Loucy (cell line): ENCODE measurements at regions not wholly inside any gene's neighbourhood (a gene's known extent, or its start where the extent isn't known, plus 50 kb on each side); places are given as distances from the start of the nearest gene placed in this dataset.

Experiments used
- H2AFZ ChIP-seq: fragments of 200-600 bp; sonication (generic); 2 replicates; pipeline ENCODE4 v1.6.0; 2016; ENCODE audit warnings: antibody characterized with exemption, mild to moderate bottlenecking, low read length, moderate library complexity
- H3F3A ChIP-seq: fragments of 200-600 bp; 2 replicates; pipeline ENCODE4 v1.6.0; 2016; ENCODE audit warnings: antibody characterized with exemption, low read depth, mild to moderate bottlenecking
- H3K27me3 ChIP-seq: fragments of 200-600 bp; sonication (generic); 2 replicates; pipeline ENCODE4 v1.6.1; 2014; ENCODE audit warnings: low read length, mild to moderate bottlenecking; ENCODE audit not compliant: insufficient read depth, poor library complexity, severe bottlenecking
- H3K36me3 ChIP-seq: fragments of 200-600 bp; sonication (generic); 2 replicates; pipeline ENCODE4 v1.6.1; 2016; ENCODE audit warnings: low read length; ENCODE audit not compliant: insufficient read depth
- H3K4me1 ChIP-seq: fragments of 200-600 bp; sonication (generic); 2 replicates; pipeline ENCODE4 v1.5.1; 2014; ENCODE audit warnings: low read length, mild to moderate bottlenecking; ENCODE audit not compliant: insufficient read depth, poor library complexity, severe bottlenecking
- H3K4me2 ChIP-seq: fragments of 200-600 bp; sonication (generic); 2 replicates; pipeline ENCODE4 v1.6.0; 2014; ENCODE audit warnings: antibody characterized with exemption, low read length, low read depth, mild to moderate bottlenecking; ENCODE audit not compliant: poor library complexity, severe bottlenecking
- H3K4me3 ChIP-seq: fragments of 200-600 bp; sonication (generic); 2 replicates; pipeline ENCODE4 v1.5.1; 2014; ENCODE audit warnings: low read length, mild to moderate bottlenecking, mixed read lengths; ENCODE audit not compliant: poor library complexity, severe bottlenecking
- H3K79me2 ChIP-seq: fragments of 200-600 bp; sonication (generic); 2 replicates; pipeline ENCODE4 v1.6.1; 2014; ENCODE audit warnings: low read length; ENCODE audit not compliant: insufficient read depth
- H3K9ac ChIP-seq: fragments of 200-600 bp; sonication (generic); 2 replicates; pipeline ENCODE4 v1.6.0; 2014; ENCODE audit warnings: mild to moderate bottlenecking, low read depth, low read length, moderate library complexity; ENCODE audit not compliant: poor library complexity, severe bottlenecking
- H3K9me2 ChIP-seq: fragments of 200-600 bp; sonication (generic); replicated peaks from 2 replicates; pipeline ENCODE4 v1.6.1; 2016; ENCODE audit warnings: low read depth, low read length, mixed read lengths
- H3K9me3 ChIP-seq: fragments of 200-600 bp; sonication (generic); 2 replicates; pipeline ENCODE4 v1.6.1; 2014; ENCODE audit warnings: mild to moderate bottlenecking, antibody characterized with exemption, low read length, low read depth; ENCODE audit not compliant: insufficient read depth
- H4K20me1 ChIP-seq: fragments of 200-600 bp; sonication (generic); 2 replicates; pipeline ENCODE4 v1.6.0; 2014; ENCODE audit warnings: antibody characterized with exemption, low read length, mild to moderate bottlenecking; ENCODE audit not compliant: insufficient read depth, poor library complexity, severe bottlenecking
- CTCF ChIP-seq: fragments of 200-600 bp; sonication (generic); conservative IDR thresholded peaks from 2 replicates; pipeline ENCODE4 v1.5.1; 2014; ENCODE audit warnings: mild to moderate bottlenecking, antibody characterized with exemption, low read length
- EZH2phosphoT487 ChIP-seq: fragments of 200-600 bp; IDR thresholded peaks from 2 replicates; pipeline ENCODE4 v1.6.1; 2018; ENCODE audit warnings: antibody characterized with exemption, mild to moderate bottlenecking, moderate library complexity, borderline replicate concordance

DNA sequence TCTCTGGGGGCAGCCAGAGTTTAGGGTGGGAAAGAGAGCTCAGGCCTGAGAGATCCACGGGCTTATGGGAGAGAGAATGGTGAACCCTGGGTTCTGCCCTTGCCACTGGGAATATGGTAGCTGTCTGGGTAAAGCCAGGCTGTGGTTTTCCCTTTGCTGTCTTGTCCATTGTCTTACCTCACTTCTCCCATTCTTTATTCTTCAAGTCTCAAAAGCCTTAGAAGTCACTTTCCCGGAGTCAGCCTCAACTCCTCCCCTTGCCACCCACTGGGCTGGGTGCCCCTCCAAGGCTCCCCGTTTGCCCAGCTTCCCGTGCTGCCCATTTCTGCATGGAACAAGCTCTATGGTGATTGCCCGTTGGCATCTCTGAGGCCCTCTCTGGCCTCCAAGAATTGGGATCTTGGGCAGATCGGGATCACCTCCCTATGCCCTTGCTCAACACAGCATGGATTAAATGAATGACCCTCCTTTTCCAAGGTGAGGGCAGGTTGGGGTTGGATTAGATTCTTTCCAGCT lies 228.2 kb downstream of the HAUS1 start:
- Histone ChIP-seq H3K27me3 (no peaks in the 10 kb centered on the region), H3K36me3 (no peaks in the 10 kb centered on the region), H2AFZ (no peak overlapping the region), H3K79me2 (no peaks in the 10 kb centered on the region), H3K9me3 (no peaks in the 10 kb centered on the region), H3K9me2 (no peaks in the 10 kb centered on the region), H3K4me2 (no peak overlapping the region), H3K9ac (no peak overlapping the region), H3K4me1 (peaks cover 17% of the 10 kb centered on the region), H3F3A (no peaks in the 10 kb centered on the region), H3K4me3 (no peak overlapping the region), H4K20me1 (no peaks in the 10 kb centered on the region)
- TF ChIP-seq CTCF (no peak), EZH2phosphoT487 (no peak)

DNA sequence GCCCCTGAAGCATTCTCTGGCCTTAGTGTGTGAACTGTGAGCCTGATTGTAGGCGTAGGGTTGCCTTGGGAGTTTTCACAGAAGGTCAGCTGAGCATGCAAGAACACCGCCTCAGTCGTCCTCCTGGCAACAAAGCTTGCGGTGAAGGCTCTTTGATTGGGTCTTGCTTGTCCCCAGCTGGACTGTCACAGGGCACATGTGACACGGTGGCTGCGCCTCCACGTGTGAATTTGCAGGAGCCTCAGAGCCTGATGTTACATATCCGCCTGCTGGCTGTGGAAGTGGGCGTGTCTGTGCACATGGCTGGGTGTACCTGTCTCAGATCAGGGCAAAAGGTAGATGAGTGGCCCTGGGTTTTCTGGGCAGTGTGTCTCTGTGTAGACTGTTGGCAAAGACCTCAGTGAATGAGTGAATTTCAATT lies 228.7 kb downstream of the HAUS1 start:
- Histone ChIP-seq H3K9ac (no peak overlapping the region), H3K4me1 (peaks cover 22% of the 10 kb centered on the region), H3F3A (no peaks in the 10 kb centered on the region), H3K27me3 (no peaks in the 10 kb centered on the region), H4K20me1 (no peaks in the 10 kb centered on the region), H3K9me3 (no peaks in the 10 kb centered on the region), H3K36me3 (no peaks in the 10 kb centered on the region), H3K9me2 (no peaks in the 10 kb centered on the region), H2AFZ (no peak overlapping the region), H3K79me2 (no peaks in the 10 kb centered on the region), H3K4me3 (no peak overlapping the region), H3K4me2 (no peak overlapping the region)
- TF ChIP-seq CTCF = no peak
- no peak for TF ChIP-seq EZH2phosphoT487

GRCh38 chr18:46333431-46334135 lies 229.4 kb downstream of the HAUS1 start:
- no peaks in the 10 kb centered on the region for H3K79me2 ChIP-seq
- H3K4me3 ChIP-seq = no peak overlapping the region
- H4K20me1 ChIP-seq = no peaks in the 10 kb centered on the region
- no peak overlapping the region for H3K4me2 ChIP-seq
- no peaks in the 10 kb centered on the region for H3K27me3 ChIP-seq
- no peak overlapping the region for H3K9ac ChIP-seq
- TF ChIP-seq CTCF = no peak
- TF ChIP-seq EZH2phosphoT487 = no peak
- no peaks in the 10 kb centered on the region for H3K36me3 ChIP-seq
- no peaks in the 10 kb centered on the region for H3K9me3 ChIP-seq
- no peaks in the 10 kb centered on the region for H3K9me2 ChIP-seq
- no peak overlapping the region for H2AFZ ChIP-seq
- H3F3A ChIP-seq = no peaks in the 10 kb centered on the region
- H3K4me1 ChIP-seq = peaks cover 29% of the 10 kb centered on the region
